ENCODE measurements at regions not wholly inside any gene's neighbourhood (a gene's known extent, or its start where the extent isn't known, plus 50 kb on each side); places are given as distances from the start of the nearest gene placed in this dataset.

- TF ChIP-seq POLR2A (IDR thresholded peaks at IDR 0.05): no peak
- TF ChIP-seq, protein P1, sequence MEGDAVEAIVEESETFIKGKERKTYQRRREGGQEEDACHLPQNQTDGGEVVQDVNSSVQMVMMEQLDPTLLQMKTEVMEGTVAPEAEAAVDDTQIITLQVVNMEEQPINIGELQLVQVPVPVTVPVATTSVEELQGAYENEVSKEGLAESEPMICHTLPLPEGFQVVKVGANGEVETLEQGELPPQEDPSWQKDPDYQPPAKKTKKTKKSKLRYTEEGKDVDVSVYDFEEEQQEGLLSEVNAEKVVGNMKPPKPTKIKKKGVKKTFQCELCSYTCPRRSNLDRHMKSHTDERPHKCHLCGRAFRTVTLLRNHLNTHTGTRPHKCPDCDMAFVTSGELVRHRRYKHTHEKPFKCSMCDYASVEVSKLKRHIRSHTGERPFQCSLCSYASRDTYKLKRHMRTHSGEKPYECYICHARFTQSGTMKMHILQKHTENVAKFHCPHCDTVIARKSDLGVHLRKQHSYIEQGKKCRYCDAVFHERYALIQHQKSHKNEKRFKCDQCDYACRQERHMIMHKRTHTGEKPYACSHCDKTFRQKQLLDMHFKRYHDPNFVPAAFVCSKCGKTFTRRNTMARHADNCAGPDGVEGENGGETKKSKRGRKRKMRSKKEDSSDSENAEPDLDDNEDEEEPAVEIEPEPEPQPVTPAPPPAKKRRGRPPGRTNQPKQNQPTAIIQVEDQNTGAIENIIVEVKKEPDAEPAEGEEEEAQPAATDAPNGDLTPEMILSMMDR (IDR thresholded peaks at IDR 0.05): no peak
Observed at GRCh38 chr3:63751459-63751858, 67.6 kb upstream of the C3orf49 start.

Measured in testis (tissue), 2 donors.